HCEC 1CT (cell line): ENCODE measurements at regions not wholly inside any gene's neighbourhood (a gene's known extent, or its start where the extent isn't known, plus 50 kb on each side); places are given as distances from the start of the nearest gene placed in this dataset.

Experiments
- DNase-seq: peaks from one replicate; pipeline ENCODE4 v3.0.0-alpha.2; 2017

DNA sequence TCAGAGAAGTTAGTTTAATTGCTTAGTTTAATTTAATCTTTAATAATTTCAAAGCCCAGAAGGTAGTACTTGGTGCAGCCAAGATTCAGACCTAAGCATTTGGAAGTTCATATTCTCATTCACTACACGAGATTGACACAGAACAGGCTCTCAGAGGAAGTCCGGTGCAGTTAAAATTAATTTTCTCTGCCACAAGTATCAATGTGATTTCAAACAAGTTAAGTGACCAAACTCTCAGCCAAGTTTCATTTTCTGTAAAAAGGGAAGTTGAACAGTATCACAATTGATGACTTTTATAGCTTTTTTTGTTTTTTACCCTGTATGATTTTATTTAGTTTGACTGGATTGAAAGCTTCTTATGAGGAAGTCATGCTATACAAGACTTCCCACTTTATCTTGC lies 1494.9 kb upstream of the LRRTM3 start:
- no peak for DNase-seq

DNA sequence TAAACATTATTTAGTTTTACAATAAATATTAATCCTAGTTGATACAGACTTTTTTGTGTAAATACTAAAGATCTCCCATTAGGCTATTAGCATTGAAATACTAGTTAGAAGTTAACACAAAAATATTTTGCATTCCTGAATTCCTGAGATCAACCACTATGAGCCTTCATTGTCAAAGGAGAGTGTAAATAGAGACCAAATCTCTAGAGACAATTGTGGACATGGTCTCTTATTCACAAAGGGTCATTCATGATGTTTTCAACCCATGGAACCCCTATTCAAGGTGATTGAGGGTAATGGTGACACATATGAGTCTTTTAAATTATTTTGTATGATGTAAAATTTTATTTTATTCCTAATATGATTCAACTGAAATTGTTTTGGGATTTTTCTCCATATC lies 1454.8 kb upstream of the LRRTM3 start:
- no peak for DNase-seq

DNA sequence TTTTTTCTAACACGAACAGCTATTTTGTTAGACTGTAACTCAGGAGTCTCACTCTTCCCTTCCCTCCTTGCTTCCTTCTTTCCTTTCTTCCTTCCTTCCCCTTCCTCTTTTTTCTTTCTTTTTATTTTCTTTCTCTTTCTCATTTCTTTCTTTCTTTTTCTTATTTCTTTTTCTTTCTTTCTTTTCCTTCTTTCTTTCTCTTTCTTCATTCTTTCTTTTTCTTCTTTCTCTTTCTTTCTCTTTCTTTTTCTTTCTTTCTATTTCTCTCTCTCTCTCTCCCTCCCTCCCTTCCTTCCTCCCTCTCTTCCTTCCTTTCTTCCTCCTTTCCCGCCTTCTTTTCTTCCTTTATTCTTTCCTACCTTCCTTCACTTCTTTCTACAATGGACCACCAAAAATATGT lies 1443.0 kb upstream of the LRRTM3 start:
- no peak for DNase-seq

DNA sequence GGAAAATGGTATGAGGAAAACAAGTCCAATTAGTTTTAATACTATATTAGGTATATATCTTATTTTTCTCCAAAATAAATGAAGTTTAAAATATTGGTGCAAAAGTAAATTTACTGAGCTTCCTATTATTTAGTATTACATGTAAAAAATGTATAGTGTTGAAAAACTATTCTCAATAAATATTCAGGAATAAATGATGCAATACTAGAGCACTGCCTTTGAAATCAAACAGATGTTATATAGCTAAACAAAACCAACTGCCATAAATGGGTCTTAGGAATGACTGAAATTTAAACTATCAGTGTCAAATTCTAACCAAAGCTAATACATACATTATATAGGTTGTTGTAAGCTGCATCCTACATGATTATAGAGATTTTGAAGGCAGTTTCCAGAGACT lies 1434.0 kb upstream of the LRRTM3 start:
- no peak for DNase-seq

DNA sequence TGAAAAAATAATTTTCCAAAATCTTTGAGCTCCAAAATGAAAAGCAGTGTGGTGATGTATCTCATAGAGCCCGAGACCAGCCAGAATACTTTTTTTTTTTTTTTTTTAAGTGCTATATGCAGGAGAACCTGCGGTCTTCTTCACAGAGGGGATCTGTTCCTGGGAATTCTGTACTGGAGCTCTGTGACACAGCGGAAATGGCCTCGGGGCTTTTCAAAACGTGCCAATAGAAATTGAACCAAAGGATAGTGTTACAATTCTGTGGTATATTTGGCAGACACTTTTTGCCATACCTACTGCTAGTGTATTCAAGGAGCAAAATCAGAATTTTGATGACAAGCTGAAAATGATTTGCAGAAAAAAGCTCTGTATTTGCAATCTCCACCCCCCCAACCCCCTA lies 1429.3 kb upstream of the LRRTM3 start:
- no peak for DNase-seq

DNA sequence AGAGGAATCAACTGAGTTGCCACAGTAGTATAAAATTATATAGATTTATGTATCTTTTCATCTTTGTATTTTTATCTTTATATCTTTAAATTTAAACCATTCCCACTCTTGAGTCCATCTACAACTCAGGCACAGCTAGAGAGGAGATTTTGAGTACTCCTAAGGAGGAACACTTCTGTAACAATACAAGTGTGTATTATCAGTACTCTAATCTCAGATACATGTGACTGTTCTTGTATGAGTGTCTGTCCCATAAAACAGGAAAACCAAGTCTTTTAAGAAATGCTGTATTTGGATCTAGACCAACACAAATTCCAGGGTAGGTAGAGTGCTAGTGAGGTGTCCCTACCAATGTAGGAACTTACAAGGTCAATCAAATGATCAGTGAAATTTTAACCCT lies 1428.0 kb upstream of the LRRTM3 start:
- DNase-seq: no peak

DNA sequence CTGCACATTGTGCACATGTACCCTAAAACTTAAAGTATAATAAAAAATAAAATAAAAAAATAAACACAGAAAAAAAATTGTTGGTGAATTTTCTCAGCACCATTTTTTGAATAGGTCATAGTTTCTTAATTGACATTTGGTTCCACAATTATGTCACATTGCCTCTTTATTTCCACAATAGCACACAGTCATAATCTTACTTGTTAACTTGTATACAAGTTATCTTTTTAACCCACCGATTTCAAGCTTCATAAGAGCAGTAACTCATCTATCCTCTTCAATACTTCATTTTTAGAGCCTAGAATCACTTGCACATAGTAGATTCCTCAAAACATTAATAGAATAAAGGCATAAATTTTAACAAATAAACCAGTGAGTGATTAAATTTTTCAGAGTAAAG lies 1425.1 kb upstream of the LRRTM3 start:
- DNase-seq: no peak

DNA sequence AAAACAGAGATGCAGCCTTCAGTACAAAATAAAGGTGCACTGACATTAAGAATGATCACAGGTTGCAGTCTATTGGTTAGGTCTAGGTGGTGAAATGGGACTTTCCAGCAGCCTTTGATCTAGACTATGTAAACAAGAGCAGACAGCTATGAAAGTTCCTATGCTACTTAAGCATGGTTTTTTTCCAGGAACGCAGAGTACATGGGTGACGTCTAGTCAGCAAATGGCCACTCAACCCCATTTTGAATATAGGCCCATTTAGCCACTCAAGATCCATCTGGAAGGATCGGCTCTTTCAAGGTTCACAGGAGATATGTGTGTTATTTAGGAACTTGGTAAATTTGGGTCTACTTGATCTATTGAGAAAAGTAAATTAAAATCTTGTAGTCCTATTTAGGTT lies 1424.6 kb upstream of the LRRTM3 start:
- no peak for DNase-seq

DNA sequence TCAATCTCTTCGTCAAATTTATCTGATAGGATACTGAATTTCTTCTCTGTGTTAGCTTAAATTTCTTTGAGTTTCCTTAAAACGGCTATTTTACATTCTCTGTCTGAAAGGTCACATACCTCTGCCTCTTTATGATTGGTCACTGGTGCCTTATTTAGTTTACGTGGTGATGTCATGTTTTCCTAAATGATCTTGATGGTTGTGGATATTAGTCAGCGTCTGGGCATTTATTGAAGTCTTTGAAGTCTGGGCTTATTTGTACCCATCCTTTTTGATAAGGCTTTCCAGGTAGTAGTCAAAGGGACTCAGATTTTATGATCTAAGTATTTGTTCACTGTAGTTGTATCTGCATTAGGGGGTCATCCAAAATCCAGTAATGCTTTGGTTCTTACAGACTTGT lies 1407.5 kb upstream of the LRRTM3 start:
- DNase-seq: no peak

DNA sequence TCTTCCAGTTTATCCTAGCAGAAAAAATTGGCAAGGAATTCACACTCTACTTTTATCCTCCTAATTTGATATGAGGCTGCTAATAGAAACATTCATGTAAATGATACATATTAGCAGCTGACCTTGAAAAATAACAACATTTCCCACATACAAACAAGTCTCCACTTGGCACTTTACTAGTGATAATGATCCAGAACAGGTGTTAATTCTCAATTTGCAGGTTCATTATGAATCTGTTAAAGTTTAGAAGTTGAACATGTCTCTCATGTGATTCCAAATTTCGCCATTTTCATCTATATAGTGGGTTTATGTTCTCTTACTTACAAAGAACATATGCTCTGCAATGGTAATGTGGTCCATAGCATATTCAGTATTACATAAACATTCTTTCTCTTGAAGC lies 1396.8 kb upstream of the LRRTM3 start:
- no peak for DNase-seq

DNA sequence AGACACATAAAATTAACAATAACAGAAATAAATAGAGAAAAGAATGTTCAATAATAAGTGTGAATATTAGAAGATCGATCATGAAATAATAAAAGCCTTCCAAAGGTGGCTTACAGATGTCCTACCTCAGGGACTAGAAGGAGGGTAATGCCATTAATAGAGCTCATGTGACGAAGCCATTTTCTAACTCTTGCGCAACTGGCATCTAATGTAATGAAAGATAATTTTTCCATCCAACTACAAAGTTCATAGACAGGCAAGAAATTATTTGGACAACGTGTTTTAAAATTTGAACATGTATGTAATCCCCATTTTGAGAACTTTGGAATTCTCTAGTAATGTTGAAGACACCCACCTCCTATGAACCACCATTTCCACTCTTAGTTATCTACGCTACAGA lies 1394.3 kb upstream of the LRRTM3 start:
- no peak for DNase-seq

DNA sequence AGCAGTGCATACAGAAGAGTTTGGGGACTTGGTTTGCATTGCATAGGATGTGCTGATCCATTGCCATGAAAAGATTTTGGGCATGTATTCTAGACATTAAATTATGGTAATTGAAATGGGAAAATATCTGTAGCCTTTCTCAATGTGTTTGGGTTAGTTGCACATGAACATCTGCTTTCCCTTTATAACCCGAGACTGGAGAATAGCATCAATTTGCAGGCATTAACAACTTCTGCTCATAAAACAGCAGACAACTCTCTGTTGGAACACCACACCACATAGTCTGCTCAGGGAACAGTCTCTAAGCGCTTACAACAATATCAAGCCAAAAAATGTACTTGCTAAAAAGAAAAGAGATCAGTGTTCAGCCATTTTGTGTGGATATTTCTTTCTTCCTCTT lies 1391.1 kb upstream of the LRRTM3 start:
- no peak for DNase-seq

DNA sequence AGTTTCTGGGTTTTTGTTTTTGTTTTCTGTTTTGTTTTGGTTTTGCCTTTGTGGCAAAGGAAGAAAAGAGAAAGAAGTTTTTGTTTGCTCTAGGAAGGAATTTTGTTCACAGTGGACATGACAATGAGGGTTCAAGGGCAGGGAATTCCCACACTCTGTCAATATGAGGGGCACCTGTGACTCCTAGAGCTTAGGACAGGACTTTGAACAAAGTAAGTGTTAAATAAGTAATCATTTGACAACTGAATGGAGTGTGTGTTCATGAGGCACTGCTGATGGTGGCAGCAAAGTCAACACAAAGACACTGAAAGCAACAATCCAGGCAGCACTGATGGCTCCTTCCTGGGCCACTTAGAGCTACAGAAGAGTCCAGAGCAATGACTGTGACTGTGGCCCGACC lies 1381.1 kb upstream of the LRRTM3 start:
- DNase-seq: no peak

DNA sequence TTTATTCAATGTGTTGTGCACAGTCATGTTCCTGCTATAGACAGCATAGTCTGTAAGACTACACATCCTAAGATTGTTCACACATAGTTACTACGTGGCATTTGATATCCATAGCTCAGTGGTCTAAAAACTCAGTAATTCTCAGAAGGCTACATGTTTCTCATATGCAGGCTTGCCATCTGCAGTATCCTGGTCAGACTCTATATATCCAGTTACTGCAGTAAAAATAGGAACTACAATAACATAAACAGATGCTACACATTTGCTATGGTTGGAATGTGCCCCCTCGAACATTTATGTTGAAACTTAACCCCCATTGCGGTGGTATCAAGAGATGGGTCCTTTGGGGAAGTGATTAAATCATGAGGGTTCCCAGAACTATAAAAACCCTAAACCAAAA lies 1377.8 kb upstream of the LRRTM3 start:
- DNase-seq: no peak

DNA sequence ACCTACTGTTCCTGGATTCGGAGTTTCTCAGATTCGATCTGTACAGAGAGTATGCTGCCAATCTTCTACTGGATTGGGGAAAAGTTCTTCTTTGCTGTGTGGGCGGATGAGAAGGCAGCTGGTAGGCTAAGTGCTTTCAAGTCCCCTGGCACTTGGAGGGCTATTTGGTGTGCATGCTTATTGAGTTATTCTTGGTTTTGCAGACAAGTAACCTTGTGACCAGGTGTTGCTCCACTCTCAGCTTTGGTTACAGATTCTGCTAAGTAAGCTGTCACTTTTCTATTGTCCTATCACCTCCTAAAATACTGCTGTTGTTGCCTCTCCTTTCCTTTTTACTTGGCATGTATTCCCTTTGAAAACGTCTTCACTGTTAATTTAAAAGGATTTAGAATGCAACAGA lies 1375.1 kb upstream of the LRRTM3 start:
- no peak for DNase-seq

DNA sequence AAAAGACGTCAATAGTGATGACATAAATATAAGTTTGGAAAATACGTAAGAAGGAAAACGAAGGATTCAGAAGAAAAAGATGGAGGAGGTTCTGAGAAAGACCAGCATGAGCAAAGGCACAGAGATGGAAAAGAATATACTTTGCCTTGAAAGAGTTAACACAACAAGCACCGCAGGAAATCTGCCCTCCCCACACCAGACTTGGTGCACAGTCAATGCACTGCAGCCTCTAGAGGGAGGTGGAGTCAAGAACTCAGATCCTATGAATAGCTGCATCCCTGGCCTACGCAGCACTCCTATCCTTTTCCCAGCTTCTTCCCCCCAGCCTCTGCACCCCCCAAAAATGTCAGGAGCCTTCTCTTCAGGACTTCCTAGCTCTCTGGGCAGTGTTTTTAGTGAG lies 1370.6 kb upstream of the LRRTM3 start:
- DNase-seq: no peak

DNA sequence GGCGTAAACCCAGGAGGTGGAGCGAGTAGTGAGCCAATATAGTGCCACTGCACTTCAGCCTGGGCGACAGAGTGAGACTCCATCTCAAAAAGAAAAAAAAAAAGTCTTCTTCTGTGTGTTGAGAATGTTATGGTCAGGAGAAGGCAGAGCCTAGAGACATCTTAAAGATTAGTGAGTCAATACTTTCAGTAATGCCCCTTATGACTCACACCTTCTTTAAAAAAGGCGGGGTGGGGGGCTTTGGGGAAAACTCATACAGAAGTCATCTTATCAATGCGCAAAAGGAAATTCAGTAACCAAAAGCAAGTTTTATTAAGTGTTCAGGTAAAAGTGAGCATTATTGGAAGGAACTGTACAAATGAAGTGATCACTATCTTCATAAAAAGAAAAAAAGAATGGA lies 1369.8 kb upstream of the LRRTM3 start:
- DNase-seq: no peak

DNA sequence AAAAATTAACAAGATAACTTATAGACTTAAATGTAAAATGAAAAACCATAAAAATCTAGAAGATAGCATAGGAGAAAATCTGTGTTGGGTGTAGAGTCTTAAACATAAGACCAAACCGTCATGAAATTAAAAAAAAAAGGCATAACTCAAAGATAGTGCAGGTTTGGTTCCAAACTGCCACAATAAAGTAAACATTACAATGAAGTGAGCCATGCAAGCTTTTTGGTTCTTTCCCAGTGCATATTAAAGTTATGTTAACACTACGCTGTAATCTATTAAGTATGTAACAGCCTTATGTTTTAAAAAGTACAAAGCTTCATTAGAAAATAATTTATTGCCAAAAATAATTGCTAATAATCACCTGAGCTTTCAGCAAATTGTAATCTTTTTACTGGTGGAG lies 1366.5 kb upstream of the LRRTM3 start:
- no peak for DNase-seq

DNA sequence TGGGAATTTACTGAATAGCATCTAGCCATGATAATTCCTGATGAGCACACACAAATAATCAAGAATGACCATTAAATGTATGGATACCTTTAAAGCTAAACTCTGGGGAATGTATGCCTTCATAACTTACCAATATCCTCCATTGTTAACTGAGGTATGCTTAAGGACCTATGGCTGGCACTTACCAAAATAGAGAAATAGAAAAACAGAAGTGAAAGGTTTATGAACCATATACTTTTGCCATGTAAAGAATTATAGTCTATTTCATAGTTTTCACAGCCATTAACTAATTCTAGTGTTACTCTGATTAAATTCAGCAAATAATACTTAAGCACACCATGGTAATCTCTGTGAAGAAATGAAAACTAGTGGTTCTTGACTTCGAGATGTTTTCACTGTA lies 1360.6 kb upstream of the LRRTM3 start:
- no peak for DNase-seq

DNA sequence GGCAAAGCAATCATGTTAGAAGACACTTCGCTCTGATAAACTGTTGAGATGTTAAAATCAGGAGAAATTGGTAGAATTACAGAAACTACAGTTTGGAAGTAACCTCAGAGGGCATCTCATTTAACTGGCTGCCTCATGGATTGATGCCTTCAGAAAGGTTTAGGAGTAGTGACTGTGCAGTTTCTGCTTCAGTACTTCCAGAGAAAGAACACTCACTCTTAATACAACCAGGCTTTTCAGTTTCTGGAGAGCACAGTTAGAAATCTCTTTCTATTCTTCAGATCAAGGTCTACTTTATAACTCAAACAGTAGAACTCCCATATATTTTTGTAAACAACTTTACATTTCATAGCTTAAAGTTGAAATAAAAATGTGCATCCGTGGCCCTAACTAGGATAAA lies 1358.9 kb upstream of the LRRTM3 start:
- no peak for DNase-seq

DNA sequence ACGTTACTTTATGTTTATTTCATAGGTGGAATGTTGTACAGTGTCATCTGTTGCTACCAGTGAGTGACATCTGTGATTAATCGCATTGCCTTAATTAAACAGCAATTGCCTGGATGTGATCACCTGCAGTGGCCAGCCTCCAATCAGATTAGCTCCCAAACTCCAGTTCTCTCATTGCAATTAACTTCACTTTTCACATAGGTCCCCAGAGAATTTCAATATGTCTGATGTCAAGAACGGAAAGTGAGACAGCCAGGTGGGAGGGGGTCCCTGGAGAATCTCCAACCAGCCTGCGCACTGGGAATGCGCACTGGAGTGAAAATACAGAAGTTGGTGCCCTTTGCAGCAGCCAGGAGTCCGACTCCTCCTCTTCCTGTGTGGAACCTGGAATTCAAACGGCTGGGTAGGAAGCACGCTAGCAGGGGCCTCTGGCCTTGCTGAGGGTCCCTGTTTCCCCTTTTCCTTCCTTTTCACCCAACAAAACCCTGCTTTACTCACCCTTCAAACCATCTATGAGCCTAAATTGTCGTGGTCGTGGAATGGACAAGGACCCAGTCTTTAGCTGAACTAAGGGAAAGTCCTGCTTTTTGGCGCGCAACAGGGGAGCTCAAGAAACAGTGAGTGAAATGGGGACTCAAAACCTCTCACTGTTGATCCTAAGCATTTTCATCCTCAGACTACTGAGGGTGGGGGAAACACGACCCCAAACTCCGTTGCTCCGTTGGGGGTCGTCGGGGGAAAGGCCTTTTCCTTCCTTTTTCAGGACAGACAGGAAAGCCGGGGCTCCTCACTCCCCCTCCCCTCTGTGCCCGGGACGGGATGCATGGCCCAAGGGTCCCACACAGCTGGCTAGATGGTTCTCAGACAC lies 1355.5 kb upstream of the LRRTM3 start:
- peak; percentile 53 for DNase-seq

DNA sequence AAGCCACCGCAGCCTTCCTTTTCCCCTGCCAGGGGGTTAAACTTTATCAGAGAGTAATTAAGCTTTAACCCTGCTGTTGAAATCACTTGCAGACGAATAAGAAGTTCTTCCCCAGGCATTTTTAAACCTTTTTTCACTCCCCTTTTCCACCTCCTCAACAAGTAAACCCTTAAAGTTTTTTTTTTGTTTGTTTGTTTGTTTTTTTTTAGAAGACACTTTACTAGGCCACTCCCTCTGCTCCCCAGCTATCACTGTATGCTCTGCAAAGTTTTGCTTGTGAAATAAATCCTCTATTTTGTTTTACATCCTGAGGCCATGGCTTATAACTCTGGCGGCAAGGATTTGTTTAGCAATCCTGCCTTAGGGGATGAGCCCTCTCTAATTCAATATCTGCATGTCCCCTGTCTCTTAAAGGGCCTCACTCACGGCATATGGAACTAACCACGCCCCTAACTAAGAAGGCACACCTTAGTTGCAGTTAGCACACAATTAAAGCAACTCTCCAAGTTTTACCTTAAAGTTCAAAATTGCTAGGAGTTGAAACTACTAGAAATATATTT lies 1354.7 kb upstream of the LRRTM3 start:
- no peak for DNase-seq

DNA sequence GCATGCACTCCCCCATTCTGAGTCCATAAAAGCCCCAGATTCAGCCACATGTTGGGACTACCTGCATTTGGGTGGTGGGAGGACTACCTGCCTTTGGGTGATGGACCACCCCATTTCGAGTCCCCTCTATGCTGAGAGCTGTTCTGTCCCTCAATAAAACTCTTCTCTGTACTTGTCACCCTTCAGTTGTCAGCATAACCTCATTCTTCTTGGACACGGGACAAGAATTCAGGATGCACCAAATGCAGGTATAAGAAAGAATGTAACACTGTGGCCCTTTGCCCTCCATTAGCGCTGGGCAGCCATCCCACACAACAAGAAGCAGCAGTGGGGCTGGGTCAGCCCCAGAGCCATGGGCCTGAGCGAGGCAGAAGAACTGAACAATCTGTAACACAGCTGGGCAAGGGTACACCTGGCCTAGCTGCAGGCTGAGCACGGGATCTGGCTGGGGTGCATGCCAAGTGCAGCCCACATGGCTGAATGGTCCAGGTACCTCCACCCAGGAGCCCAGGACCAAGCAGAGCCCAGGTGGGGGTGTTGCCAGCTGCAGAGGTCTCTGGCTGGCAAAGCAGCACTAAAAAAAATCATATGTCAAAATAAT lies 1344.3 kb upstream of the LRRTM3 start:
- no peak for DNase-seq

DNA sequence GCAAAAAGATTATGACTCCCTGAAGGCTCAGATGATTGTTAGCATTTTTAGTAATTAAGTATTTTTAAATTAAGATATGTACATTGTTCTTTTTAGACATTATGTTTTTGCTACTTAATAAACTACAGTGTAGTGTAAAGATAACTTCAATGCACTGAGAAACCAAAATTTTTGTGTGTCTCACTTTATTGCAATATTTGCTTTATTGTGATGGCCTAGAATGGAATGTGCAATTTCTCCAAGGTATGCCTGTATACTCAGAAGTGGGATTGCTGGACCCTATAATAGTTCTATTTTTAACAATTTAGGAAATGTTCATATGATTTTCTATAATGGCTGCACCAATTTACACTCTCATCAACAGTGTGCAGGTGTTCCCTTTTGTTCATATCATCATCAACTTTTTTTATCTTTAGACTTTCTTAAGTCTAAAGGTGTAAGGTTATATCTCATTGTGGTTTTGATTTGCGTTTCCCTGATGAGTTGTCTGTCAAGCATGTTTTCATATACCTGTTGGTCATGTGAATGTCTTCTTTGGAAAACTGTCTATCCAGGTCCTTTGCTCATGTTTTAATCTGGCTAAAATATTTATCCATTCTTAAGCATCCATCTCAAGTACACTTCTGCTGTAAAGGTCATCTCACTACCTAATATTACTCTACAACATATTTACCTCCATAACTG lies 1323.5 kb upstream of the LRRTM3 start:
- no peak for DNase-seq
